Dermis blood vessel endothelial cell (primary cell): ENCODE measurements at regions not wholly inside any gene's neighbourhood (a gene's known extent, or its start where the extent isn't known, plus 50 kb on each side); places are given as distances from the start of the nearest gene placed in this dataset.
A peak's percentile ranks its signal among the peaks of the same experiment; 100 is the strongest.

Experiments
- DNase-seq: peaks from one replicate; pipeline ENCODE4 v3.0.0; 2010

GRCh38 chr2:67712484-67712883, 315.4 kb downstream of the ETAA1 start:
- no peak for DNase-seq

GRCh38 chr2:67713376-67713775, 316.2 kb downstream of the ETAA1 start:
- no peak for DNase-seq

- no peak for DNase-seq
These were observed 319.8 kb downstream of the ETAA1 start for GRCh38 chr2:67716895-67717396.

- DNase-seq: no peak
These were observed 320.6 kb downstream of the ETAA1 start for GRCh38 chr2:67717692-67718091.

- no peak for DNase-seq
These were observed 322.2 kb downstream of the ETAA1 start for GRCh38 chr2:67719351-67719750.

DNA sequence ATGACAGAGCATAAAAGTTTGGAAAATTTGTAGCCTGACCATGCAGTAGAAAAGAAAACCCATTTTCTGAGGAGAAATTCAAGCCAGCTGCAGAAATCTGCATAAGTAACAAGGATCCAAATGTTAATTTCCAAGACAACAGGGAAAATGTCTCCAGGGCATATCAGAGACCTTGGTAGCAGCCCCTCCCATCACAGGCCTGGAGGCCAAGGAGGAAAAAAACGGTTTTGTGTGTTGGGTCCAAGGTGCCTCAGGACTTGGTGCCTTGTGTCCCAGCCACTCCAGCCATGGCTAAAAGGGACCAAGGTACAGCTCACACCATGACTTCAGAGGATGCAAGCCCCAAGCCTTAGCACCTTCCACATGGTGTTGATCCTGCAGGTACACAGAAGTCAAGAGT, 324.4 kb downstream of the ETAA1 start:
- DNase-seq: no peak

- DNase-seq: no peak
These were observed 327.1 kb downstream of the ETAA1 start for GRCh38 chr2:67724261-67724660.

DNA sequence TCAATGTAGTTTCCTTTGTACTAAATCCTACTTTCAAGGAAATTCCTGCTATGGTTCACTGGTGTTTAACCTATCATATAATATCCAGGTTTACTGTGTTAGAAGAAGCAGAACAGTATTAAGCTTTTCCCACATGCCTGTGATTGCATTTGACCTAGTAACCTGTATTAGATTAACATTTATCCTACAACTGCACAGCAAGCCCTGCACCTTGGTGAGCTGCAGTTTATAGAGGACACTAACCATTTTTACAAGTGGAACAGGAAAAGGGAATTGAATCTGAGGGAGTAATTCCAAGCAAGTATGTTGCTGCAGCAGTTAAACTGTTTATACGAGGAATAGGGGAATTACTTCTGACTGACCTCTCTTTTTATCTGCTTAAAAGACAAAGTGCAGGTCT, 328.6 kb downstream of the ETAA1 start:
- no peak for DNase-seq

DNA sequence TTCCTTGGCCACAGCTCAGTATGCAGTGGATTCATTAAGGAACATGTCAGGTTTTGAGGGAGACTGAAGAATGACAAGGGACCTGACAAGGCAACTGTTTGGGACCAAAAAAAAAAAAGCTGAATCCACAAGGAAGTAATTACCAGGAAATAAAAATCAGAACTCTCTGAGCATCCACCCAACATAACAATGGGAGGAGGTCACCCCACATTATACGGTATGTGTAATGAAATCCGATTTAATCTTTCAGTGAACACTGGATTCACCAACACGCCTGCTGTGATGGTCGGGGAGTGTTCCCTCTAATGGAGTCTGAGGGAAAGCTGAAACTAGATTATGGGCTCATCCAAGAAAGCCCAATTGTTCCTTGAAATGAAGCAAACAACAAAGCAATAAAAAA, 329.3 kb downstream of the ETAA1 start:
- no peak for DNase-seq

GRCh38 chr2:67727131-67727530, 330.0 kb downstream of the ETAA1 start:
- no peak for DNase-seq

DNA sequence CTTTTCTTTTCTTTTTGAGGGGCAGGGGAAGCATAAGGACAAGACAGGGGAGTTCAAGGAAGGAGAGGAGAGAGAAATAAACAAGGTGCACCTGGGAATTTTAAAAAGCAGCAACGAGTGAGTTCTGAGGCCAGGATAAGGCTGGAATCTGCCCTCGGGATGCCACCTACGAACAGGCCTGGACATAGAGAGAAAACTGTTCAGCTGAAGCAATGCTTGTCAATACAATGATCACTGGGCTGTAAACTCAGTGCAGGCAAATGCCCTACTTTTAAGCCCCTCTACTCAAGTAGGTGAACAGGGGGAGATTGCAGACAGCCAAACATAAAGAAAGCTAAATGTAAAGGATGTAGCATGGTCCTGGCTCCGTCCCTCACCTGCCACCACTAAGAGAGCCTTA, 330.5 kb downstream of the ETAA1 start:
- no peak for DNase-seq

DNA sequence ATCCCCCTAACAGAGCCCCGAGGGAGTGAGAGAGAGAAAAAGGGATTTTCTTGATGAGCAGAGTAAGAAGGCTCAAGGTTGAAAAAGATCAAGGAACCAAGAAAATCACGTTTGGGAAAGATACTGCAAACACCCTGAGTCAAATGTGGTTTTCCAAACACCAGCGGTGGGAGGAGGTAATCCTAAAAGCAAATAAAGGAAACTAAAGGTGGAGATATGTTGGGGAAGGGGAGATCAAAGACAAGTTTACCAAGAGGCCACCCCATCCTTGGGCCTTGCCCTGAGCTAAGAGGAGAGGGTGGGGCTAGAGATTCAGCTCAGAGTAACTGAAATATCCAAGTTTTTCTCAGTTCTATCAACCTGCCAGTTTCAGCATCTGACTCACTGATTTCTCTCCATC, 332.3 kb downstream of the ETAA1 start:
- DNase-seq: no peak

DNA sequence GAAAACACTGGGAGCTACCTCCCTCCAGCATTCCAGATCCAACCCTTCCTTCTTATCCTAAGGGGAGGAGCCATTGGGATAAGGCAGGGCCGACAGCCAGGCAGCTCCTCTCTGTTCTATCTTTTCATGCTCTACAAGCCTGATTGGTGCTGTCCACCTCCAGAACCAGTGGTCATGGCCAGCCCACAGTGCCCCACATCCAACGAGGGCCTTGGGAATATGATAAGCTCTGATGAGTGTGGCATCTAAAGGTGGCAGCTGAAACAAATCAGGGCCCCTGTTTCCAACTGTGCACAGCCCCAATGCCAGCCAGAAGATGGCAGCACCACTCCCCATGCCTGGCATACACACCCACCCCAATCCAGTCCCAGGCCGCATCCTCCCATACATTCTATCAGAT, 329.3 kb downstream of the C1D start:
- DNase-seq: peak; percentile 73

GRCh38 chr2:67752199-67752598, 310.6 kb downstream of the C1D start:
- no peak for DNase-seq

- no peak for DNase-seq
These were observed 309.8 kb downstream of the C1D start for GRCh38 chr2:67752969-67753368.

DNA sequence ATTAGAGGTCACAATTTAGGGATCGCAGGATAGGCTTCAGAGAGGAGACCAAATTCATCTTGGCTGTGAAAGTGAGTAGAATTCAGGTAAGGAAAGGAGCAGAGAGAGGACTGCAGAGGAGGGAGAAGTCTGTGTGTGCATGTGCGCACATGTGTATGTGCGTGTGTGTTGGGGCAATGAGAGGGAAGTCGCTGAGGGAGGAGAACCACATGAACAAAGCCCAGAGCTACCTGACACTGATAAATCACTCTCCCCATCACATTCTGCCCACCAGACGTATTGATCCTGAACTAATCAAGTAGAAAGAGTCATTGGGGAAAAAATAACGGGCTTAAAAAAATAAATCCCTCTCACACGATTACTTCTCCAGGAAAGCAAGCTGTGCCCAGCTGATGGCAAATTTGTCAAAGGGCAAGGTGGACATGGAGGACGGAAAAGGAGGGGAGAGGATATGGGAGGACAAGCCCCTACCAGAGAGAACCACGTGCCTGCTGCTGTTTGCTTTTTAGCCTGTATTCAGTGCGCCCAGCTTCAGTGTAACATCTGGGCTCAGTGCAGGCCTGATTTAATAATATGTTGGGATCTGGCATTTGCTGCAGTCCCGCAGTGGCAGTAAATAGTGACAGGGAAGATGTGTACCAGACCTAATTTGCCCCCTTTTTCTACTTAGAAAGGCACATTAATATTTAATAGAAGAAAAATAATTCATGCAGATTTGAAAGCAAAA, 307.5 kb downstream of the C1D start:
- no peak for DNase-seq

DNA sequence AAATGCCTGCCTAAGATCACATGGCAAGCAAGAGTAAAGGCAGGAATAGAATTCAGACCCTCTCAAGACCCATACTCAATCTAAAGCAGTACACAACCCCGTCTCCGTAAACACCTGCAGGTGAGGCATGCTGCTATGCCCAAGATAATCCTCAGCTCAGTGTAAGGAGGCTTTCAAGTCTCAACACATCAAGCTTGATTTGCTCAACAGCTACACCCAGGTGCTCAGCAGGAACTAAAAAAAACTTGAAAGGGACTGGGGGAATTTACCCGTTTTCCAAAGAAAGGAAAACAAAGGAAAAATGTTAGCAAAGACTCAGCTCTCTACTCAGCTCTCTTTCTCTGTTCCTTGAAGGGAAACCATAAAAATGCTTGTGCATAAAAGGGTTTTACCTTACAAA, 301.8 kb downstream of the C1D start:
- DNase-seq: no peak

DNA sequence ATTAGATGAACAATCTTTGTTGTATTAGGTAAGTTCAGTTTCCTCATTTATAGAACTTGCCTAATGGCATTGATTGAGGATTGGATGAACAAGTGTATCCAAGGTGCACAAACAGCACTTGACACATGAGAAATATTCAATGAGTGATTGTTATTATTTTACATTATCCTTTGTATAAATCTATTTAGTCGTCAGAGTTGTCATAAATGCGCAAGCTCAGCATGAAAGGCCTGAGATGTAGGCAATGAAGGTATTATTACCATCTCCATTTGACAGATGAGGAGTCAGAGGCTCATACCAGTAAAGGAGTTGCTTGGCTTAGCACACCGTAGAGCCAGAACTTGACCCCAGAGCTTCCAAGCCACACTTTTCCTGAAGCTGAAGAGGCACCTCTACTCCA, 291.4 kb downstream of the C1D start:
- no peak for DNase-seq

GRCh38 chr2:67772216-67773170, 290.3 kb downstream of the C1D start:
- no peak for DNase-seq

DNA sequence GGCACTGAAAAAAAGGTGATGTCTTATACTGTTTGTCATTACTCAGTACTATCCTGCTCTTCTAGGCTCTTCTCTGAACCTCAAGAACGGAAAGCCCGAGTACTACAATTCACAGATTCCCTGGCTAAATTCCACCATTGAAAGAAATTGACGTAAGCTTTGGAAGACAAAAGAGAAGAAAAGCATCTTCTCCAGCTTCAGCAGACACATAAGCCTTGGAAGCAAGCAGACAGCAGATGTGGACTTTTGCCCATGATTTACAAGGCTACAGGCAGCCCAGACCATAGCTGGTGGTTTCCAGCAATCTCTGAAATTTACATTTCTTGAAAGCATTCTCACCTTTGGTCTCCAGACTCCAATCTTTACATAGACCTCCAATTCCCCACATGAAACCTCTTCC, 289.0 kb downstream of the C1D start:
- DNase-seq: no peak

DNA sequence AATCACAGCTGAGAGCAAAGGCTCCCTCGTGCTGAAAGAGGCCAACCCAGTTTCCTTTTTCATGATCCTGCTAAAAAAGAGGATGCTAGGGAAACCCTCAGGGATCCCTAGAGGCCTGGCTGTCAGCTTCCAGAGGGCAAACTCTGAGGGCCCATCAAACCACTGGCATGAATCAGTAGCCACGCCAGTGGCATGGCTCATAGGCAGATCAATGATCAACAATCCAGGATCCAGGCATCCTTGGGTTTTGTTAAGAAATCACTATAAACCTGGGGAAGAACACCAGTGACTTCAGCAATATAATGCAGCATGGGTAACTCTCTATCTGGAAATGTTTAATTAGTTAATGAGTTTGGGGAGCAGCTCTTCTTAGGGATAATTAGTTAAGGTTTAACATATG, 286.5 kb downstream of the C1D start:
- DNase-seq: no peak

DNA sequence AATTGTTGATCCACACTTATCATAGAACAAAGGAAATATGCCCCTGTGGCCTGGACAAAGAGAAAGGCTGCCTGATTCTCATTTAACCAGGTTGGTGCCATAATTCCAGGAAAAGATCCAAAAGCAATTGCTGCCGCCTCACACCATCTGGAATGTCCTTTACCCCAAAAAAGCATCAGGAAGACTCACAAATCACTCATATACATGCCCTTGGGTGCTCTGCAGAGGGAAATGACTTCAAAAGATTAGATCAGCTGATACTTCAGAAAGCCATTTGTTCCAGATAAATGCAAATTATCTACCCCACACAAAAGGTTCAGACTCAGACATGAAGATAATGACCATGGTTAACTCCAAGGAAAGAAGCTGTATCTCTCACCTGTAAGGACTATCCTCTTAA, 285.8 kb downstream of the C1D start:
- DNase-seq: no peak

- no peak for DNase-seq
These were observed 284.9 kb downstream of the C1D start for GRCh38 chr2:67777836-67778429.
